Panc1 (cell line): ENCODE measurements at regions not wholly inside any gene's neighbourhood (a gene's known extent, or its start where the extent isn't known, plus 50 kb on each side); places are given as distances from the start of the nearest gene placed in this dataset.

Source experiments
- ATAC-seq: fragments of 200-7000 bp; cut with Tn5 transposase; 2 replicates; pipeline ENCODE4 v1.9.1; 2020; ENCODE audit warnings: mild to moderate bottlenecking, moderate library complexity
- BruUV-seq: library from RNA; stranded (reverse); fragments of 400-500 nt; replicated peaks from 2 replicates; lab custom pipeline; 2021; lab: Mats Ljungman, UMichigan
- CTCF ChIA-PET: fragments of 300-600 bp; sonication (Branson Sonifier 250); formaldehyde crosslinking; loops from one replicate; lab custom pipeline; 2022; ENCODE audit warnings: antibody characterized with exemption; lab: Charles Lee
- POLR2A ChIA-PET: fragments of 300-600 bp; sonication (Branson Sonifier 250); formaldehyde crosslinking; loops from one replicate; lab custom pipeline; 2022; ENCODE audit warnings: antibody characterized with exemption; lab: Charles Lee
- DNase-seq: peaks from one replicate; pipeline ENCODE4 v3.0.0-alpha.2; 2010; ENCODE audit warnings: low read depth, low spot score
- H3K27ac ChIP-seq: 2 replicates; pipeline ENCODE4 v1.5.1; 2011; ENCODE audit warnings: mild to moderate bottlenecking, low read length, inconsistent platforms
- H3K27me3 ChIP-seq: fragments of 200-500 bp; sonication (Bioruptor generic); 2 replicates; pipeline ENCODE4 v1.6.0; 2014; ENCODE audit warnings: low read length, inconsistent platforms; ENCODE audit not compliant: control insufficient read depth, insufficient read depth
- H3K36me3 ChIP-seq: fragments of 200-500 bp; sonication (Bioruptor generic); 2 replicates; pipeline ENCODE4 v1.5.1; 2014; ENCODE audit warnings: inconsistent platforms, mild to moderate bottlenecking, low read length, moderate library complexity; ENCODE audit not compliant: control insufficient read depth, insufficient read depth
- H3K4me1 ChIP-seq: 2 replicates; pipeline ENCODE4 v1.5.1; 2011; ENCODE audit warnings: inconsistent platforms, mild to moderate bottlenecking, low read length, moderate library complexity; ENCODE audit not compliant: control insufficient read depth, insufficient read depth
- H3K4me3 ChIP-seq, 2 experiments: 2 replicates each; pipeline ENCODE4 v1.5.1; 2011 to 2012; ENCODE audit warnings: low read depth in 2 of 2, low read length in 2 of 2, mild to moderate bottlenecking in 2 of 2, inconsistent platforms in 1 of 2, moderate library complexity in 1 of 2
- H3K9me3 ChIP-seq: fragments of 200-500 bp; sonication (Bioruptor generic); 2 replicates; pipeline ENCODE4 v1.5.1; 2014; ENCODE audit warnings: low read depth, mild to moderate bottlenecking, inconsistent platforms, low read length, moderate library complexity; ENCODE audit not compliant: control insufficient read depth, insufficient read depth
- POLR2AphosphoS5 ChIP-seq: IDR thresholded peaks from 2 replicates; pipeline ENCODE4 v1.6.1; 2012; ENCODE audit warnings: mild to moderate bottlenecking, low read depth, low read length, moderate library complexity
- SIN3A ChIP-seq: IDR thresholded peaks from 2 replicates; pipeline ENCODE4 v1.6.1; 2012; ENCODE audit warnings: low read depth, mild to moderate bottlenecking, low read length, moderate library complexity, borderline replicate concordance; ENCODE audit not compliant: insufficient read depth
- TCF7L2 ChIP-seq: IDR thresholded peaks from 2 replicates; pipeline ENCODE4 v1.6.1; 2011; ENCODE audit warnings: mild to moderate bottlenecking, low read depth, low read length, inconsistent platforms
- in situ Hi-C: cut with HindIII; loops from 2 replicates; pipeline ENCODE4 v1.10.0; 2016; ENCODE audit warnings: low sequenced_read_pairs, low pct_unique_long_range_greater_than_20kb
- intact Hi-C: fragments of 100-400 bp; cut with micrococcal nuclease; formaldehyde crosslinking; loops from one replicate; pipeline ENCODE4 v1.10.0; 2022; ENCODE audit not compliant: unreplicated experiment
- TF ChIP-seq, protein P1 (sequence below): fragments of 450-650 bp; IDR thresholded peaks from 2 replicates; pipeline ENCODE4 v1.5.1; 2017; ENCODE audit warnings: mild to moderate bottlenecking
- TF ChIP-seq, protein P2 (sequence below), 2 experiments: IDR thresholded peaks; 2 replicates each; pipeline ENCODE4 v1.6.1; 2011 to 2012; ENCODE audit warnings: low read depth in 2 of 2, control low read depth in 1 of 2, low read length in 1 of 2, mild to moderate bottlenecking in 1 of 2, moderate library complexity in 1 of 2; ENCODE audit not compliant: insufficient read depth in 1 of 2

DNA sequence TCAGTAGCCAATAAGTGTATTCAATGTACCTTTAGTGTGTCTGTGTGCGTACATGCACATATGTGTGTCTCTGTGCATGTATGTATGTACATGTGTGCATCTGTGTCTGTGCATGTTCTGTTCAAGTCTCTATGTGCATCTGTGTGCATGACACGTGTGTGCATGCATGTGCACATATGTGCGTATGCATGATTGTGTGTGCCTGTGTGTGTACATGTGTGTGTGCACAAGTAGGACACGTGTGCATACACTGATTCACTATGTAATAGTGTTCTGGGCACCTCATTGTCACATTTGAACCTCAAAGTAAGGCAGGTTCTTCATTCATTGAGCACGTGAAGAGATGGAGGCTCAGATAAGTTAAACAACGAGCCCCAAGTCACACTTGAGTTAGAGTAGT is 142.6 kb upstream of the COPS8 start:
- ATAC-seq, result no peak
- Histone ChIP-seq H3K27ac (no peak overlapping the region), H3K4me1 (no peaks in the 10 kb centered on the region), H3K27me3 (peaks cover 5% of the 10 kb centered on the region; the same call in 1 of the 2 replicates), H3K36me3 (no peaks in the 10 kb centered on the region), H3K4me3 (no peak overlapping the region), H3K9me3 (no peaks in the 10 kb centered on the region)
- POLR2A ChIA-PET, result no interaction called here
- no TSS peak for BruUV-seq
- intact Hi-C loops, result no loop called here
- in situ Hi-C loops, result no loop called here
- DNase-seq, result no peak
- TF ChIP-seq, protein P1, sequence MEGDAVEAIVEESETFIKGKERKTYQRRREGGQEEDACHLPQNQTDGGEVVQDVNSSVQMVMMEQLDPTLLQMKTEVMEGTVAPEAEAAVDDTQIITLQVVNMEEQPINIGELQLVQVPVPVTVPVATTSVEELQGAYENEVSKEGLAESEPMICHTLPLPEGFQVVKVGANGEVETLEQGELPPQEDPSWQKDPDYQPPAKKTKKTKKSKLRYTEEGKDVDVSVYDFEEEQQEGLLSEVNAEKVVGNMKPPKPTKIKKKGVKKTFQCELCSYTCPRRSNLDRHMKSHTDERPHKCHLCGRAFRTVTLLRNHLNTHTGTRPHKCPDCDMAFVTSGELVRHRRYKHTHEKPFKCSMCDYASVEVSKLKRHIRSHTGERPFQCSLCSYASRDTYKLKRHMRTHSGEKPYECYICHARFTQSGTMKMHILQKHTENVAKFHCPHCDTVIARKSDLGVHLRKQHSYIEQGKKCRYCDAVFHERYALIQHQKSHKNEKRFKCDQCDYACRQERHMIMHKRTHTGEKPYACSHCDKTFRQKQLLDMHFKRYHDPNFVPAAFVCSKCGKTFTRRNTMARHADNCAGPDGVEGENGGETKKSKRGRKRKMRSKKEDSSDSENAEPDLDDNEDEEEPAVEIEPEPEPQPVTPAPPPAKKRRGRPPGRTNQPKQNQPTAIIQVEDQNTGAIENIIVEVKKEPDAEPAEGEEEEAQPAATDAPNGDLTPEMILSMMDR, result no peak
- TF ChIP-seq TCF7L2 (no peak), POLR2AphosphoS5 (no peak)
- CTCF ChIA-PET, result no interaction called here

DNA sequence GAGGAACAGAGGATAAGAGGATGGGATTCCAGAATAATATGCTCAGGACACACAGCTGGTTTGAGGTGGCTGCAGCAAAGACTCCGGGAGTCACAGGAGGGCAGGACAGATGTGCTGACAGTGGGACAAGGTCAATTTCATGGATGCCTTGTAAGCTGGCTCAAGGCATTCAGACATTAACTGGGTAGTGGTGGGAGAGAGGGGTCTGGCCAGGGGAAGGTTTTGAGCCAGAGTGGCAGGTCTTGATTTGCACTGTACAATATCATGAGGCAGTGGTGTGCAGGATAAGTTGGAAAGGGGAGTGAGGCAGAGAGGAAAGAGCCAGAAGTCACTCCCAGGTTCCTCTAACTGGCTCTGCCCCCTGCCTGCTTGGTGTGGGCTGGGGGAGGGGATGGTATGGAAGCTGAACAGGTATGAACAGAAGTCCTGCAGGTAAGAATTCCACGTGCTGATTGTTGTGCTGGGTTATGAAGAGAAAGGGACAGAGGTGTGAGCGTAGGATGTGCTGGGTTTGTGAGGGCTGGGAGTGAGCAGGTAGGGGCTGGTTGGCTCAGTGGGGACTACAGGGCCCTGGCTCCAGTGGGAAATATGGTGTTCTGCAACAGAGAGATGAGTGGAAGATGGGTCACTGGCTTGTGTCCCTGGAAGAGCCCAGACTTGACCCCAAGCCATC is 141.7 kb upstream of the COPS8 start:
- H3K4me3 ChIP-seq, result no peak overlapping the region
- CTCF ChIA-PET, result no interaction called here
- in situ Hi-C loops (no loop called here), intact Hi-C loops (no loop called here)
- no peaks in the 10 kb centered on the region for H3K9me3 ChIP-seq
- ATAC-seq, result no peak
- POLR2A ChIA-PET, result no interaction called here
- DNase-seq, result no peak
- TF ChIP-seq, protein P2, sequence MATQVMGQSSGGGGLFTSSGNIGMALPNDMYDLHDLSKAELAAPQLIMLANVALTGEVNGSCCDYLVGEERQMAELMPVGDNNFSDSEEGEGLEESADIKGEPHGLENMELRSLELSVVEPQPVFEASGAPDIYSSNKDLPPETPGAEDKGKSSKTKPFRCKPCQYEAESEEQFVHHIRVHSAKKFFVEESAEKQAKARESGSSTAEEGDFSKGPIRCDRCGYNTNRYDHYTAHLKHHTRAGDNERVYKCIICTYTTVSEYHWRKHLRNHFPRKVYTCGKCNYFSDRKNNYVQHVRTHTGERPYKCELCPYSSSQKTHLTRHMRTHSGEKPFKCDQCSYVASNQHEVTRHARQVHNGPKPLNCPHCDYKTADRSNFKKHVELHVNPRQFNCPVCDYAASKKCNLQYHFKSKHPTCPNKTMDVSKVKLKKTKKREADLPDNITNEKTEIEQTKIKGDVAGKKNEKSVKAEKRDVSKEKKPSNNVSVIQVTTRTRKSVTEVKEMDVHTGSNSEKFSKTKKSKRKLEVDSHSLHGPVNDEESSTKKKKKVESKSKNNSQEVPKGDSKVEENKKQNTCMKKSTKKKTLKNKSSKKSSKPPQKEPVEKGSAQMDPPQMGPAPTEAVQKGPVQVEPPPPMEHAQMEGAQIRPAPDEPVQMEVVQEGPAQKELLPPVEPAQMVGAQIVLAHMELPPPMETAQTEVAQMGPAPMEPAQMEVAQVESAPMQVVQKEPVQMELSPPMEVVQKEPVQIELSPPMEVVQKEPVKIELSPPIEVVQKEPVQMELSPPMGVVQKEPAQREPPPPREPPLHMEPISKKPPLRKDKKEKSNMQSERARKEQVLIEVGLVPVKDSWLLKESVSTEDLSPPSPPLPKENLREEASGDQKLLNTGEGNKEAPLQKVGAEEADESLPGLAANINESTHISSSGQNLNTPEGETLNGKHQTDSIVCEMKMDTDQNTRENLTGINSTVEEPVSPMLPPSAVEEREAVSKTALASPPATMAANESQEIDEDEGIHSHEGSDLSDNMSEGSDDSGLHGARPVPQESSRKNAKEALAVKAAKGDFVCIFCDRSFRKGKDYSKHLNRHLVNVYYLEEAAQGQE (IDR thresholded peaks at IDR 0.05; ENCODE audit: insufficient read depth in 1 of 2, low read depth in 2 of 2, low read length in 1 of 2), result no peak
- no peak for TF ChIP-seq POLR2AphosphoS5
- TF ChIP-seq, protein P1, result no peak
- no peak for TF ChIP-seq TCF7L2
- TF ChIP-seq SIN3A, result no peak
- no peaks in the 10 kb centered on the region for H3K4me1 ChIP-seq
- no TSS peak for BruUV-seq
- H3K27me3 ChIP-seq, result 0 out of 2 replicates have a peak, but pooled peaks cover 3% of the 10 kb centered on the region
- H3K27ac ChIP-seq, result no peak overlapping the region
- no peaks in the 10 kb centered on the region for H3K36me3 ChIP-seq
